Hematopoietic multipotent progenitor cell treated with erythropoietin and hydrocortisone succinate and interleukin-3 and kit ligand, for 8 days (in vitro differentiated cells): ENCODE measurements at regions not wholly inside any gene's neighbourhood (a gene's known extent, or its start where the extent isn't known, plus 50 kb on each side); places are given as distances from the start of the nearest gene placed in this dataset.

Source experiments
- DNase-seq: peaks from one replicate; pipeline ENCODE4 v3.0.0-alpha.2; 2015

DNA sequence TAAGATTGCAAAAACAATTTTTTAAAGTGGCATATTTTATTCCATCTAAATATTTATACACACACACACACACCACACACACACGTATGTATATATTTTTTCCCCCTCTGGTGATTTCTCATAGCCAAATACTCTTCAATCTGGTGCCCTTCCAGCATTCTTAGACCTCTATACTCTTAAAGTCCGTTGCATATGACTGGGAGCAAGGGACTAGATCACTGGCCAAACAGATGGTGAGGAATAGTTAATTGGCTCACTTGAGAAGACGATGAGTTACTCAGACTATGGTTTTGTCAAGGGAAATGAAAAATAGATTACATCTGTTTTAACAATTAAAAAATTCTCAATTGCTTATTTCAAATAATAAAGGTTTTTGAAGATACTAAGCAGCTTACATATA, 512.5 kb upstream of the LRRTM4 start:
- no peak for DNase-seq

DNA sequence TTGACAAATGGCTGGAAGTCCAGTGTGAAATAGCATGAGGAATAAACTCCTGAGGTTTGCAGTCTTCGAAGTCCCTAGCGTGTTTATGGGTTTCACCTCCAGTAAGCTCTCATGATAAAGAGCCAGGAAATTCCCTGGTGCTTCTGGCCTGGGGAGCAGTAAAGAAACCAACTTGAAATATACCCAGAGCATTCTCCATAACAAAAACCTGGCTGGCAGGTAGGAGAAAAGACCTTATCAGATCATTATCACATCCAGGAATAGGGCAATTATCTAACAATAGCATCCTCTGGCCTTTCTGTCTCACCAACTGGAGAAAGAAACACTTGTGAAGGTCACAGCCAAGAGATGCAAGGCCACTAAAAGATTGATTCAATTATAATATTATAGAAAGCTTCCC, 513.6 kb upstream of the LRRTM4 start:
- DNase-seq, result no peak

DNA sequence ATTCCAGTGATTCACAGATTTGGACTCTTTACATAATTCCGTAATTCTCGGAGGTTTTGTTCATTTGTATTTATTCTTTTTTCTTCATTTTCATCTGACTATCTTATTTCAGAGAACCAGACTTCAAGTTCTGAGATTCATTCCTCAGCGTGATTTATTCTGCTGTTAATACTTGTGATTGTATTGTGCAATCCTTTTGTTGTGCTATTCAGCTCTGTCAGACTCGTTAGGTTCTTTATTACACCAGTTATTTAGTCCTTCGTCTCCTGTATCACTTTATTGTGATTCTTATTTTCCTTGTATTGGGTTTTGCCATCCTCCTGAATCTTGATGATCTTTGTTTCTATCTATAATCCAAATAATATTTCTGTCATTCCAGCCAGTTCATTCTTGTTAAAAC, 529.3 kb upstream of the LRRTM4 start:
- no peak for DNase-seq

DNA sequence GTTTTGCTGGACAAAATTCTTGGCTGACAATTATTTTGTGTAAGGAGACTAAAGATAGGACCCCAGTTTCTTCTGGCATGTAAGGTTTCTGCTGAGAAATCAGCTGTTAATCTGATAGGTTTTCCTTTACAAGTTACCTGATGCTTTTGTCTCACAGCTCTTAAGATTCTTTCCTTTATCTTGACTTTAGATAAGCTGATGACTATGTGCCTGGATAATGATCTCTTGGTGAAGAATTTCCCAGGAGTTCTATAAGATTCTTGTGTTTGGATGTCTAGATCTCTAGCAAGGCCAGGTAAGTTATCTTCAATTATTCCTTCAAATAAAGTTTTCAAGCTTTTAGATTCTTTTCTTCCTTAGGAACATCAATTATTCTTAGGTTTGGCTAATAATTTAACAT, 534.8 kb upstream of the LRRTM4 start:
- DNase-seq, result no peak

DNA sequence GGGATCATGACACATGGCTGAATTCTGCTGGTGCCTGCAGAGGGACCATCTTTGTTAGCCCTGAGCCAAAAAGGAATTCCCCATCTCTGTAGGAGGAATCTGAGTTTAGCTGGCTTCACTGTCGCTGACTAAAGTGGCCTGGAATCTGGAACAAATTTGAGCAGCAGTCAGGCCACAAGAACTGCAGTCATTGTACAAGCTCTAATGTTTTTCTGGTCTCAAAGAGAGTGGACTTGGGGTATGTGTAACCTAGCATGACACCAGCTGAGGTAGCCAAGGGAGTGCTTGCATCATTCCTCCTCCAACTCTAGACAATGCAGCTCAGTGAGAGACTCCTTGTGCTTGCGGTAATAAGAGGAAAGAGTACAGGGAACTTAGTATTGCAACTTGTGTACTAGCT, 539.1 kb upstream of the LRRTM4 start:
- no peak for DNase-seq

DNA sequence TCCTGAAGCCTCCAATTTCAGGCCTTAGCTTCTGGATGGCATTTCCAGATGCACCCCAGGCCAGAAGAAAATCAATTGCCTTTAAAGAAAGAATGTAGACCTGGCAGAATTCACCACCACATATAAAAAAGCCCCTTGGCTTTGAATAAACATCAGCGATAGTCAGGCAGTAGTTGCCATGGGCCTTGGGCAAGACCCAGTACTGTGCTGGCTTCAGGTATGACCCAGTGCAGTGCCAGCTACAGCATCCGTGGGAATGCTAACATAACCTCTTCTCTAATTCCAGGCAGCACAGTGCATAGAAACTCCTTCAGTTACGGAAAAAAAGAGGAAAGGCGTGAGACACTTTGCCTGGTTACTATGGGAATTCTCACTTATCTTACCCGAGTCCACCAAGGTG, 539.6 kb upstream of the LRRTM4 start:
- DNase-seq, result no peak

DNA sequence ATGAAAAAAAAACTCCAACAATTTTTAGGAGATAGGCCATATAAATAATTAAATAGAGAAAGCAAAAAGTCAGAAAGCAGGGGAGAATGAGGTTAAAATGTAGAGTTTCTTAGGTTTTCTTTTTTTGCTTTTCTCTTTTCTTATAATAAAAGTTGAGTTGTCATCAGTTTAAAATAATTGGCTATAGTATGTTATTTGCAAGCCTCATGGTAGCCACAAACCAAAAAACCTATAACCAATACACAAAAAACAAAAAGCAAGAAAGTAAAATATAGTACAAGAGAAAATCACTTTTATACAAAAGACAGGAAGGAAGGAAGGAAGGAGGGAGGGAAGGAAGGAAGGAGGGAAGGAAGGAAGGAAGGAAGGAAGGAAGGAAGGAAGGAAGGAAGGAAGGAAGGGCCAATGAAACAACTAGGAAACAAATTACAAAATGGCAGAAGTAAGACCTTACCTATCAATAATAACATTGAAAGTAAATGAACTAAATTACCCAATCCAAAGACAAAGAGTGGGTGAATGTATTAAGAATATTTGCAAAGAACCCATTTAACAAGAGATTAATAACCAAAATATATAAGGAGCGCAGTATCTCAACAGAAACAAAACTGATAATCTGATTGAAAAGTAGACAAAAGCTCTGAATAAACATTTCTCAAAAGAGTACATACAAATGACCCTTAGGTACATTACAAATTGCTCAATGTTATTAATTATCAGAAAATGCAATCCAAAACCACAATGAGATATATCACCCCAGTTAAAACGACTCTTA, 541.3 kb upstream of the LRRTM4 start:
- DNase-seq, result no peak

DNA sequence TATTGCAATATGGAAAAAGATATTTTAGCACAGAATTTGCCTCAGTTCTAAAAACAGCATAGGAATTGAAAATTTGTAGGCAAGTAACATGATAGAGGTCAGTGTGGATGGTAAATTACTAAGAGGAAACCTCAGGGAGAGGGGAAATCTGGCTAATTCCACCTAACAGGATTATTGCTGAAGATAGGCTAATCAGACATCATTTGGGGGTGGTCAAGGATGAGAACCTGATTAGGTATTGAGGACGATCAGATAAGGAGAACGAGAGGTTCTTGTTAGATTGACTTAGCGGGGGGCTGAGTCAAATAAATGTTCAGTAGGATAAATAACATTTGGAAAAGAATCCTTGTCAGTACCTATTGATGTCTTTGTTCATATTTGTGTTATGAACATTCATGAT, 543.2 kb upstream of the LRRTM4 start:
- no peak for DNase-seq

DNA sequence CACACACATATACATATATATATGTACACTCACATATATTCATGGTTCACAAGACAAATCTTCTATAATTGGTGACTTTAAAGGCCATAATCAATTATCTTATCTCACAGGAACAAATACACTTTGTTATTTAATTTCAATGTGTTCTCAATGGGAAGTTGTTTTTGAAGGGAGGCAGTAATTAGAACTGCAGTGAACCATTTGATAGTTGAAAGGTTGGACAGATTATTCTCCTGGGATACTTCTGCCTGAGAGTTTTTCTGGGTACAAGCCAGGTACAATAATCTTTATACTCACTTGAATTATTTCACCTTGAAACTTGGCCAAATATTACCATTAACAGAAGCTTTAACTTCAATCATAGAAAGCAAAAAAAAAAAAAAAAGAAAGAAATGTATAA, 546.6 kb upstream of the LRRTM4 start:
- no peak for DNase-seq

DNA sequence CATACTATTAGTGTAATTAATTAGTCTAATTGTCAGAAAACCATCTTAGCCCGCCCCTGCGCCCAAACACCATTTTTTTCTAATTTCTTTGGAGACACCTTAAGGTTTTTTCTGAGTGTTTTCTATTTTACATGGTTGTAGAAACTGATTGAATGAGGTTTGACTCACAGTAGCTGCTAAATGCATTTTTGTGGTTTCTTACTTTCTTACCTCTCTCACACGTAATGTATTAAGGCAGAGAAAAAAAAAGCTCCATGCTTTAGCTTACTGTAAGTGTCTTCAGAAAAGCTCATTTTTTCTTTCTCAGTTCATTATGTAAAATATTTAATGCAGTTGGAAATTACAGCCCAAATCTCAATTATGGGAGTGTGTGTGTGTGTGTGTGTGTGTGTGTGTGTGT, 548.5 kb upstream of the LRRTM4 start:
- DNase-seq, result no peak

DNA sequence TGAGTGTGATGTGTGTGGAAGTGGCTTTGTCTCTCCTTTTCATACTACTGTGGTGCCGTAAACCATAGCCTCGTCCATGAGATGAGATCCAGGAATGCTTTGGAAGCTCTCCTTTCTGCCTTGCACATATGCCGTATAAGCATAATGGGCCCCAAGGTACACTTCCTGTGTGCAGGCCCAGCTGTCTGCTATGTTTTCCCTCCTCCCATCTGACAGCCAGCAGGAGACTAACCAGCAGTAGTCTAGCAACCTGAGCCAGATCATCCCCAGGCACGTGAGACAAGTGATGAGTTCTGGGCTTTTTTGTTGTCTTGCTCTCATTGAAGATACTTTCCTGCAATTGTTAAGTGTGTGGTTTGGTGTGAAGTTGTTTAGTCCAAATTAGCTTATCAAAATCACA, 555.5 kb upstream of the LRRTM4 start:
- DNase-seq, result no peak

DNA sequence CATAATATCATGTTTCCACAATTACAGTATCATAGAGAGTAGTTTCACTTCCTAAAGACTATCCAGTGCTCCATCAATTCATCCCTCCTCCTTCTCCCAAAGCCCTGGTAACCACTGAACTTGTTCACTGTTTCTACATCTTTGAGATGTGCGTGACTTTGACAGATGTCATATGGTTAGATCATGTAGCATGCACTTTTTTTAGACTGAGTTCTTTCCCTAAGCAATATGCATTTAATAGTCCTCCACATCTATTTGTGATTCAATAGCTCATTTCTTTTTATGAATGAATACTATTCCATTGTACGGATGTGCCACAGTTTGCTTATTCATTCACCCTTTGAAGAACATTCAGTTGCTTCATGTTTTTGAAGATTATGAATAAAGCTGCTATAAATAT, 560.4 kb upstream of the LRRTM4 start:
- no peak for DNase-seq

DNA sequence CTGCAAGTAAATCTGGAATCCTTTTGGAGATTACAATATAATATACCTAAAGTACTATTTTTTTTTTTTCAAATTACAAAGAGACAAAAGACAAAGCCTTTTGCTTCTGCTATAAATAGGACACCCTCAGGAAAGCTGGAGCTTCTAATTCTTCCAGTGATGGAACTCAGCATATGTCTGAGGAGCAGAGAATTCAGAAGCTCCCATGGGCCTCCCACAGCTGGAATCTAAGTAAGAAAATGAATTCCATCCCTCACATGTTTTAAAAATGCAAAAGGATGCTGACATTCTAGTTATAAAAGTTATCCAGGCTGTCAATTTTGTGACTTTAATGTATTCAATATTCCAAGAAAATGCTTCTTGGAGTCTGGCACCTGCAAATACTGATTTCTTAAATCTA, 571.3 kb upstream of the LRRTM4 start:
- no peak for DNase-seq

DNA sequence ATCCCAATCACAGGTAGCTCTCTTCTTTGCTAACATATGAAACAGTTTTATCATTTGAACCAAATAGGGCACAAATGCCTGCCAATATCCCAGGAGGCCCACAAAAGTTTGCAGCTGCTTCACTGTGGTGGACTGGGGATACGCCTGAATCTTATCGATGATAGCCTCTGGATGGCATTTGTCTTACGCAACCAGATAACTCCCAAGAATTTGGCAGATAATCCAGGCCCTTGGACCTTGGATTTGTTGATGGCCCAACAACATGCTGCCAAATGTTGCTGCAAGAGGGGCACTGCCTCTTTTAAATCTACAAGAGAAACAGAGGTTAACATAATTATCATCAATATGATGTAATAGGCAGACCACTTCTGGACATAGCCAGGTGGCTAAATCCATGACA, 587.1 kb upstream of the LRRTM4 start:
- DNase-seq, result no peak

DNA sequence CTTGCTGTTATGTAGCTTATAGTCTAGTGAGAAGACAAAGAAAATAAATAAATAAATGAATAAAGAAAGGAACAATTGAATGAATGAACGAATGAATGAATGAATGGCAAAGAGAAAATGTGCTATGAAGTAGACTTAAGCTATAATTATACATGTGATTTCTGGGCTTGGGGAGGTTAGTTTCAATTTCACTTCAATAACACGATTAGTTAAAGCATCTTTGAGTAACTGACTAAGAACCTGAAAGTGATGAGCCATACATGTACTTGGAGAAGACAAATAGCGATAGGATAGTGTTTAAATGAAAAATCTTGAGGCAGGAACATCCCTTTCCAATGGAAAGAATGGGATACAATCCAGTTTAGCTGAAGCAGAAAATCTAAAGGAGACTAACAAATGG, 593.1 kb upstream of the LRRTM4 start:
- no peak for DNase-seq

DNA sequence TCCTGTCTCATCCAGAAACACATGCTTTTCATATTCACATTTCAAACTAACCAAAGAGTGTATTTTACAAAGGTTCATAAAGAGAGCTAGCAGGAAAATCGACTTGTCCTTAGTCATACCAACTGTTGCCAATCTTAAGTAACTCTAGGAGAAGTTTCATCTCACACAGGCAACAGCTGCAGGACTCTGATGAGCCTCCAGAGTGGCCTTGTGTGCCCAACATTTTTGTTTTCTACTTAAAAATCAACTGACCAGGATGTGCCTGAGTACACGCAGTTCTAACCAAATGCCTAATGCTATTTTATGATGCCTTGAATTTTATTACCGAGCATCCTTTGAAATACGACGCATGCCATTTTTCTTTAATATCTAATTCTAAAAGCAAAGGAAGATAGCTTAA, 595.9 kb upstream of the LRRTM4 start:
- DNase-seq, result no peak

DNA sequence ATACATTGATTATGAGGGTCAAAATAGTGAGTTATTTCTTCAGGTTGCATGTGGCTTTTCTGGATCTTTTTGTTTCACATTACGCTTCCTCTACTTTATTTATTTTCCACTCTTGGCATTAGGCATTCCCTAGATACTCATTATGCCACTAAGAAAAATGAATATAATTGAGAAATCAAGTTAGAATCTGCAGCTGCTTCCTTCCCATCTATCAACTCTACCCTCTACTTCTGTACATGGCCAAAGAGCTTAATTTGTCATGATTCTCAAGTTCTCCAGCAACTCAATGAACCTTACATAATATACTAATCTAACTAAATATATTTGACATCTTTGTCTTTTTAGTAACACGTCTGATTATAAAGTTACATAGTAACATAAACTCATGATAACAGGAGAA, 598.1 kb upstream of the LRRTM4 start:
- no peak for DNase-seq

DNA sequence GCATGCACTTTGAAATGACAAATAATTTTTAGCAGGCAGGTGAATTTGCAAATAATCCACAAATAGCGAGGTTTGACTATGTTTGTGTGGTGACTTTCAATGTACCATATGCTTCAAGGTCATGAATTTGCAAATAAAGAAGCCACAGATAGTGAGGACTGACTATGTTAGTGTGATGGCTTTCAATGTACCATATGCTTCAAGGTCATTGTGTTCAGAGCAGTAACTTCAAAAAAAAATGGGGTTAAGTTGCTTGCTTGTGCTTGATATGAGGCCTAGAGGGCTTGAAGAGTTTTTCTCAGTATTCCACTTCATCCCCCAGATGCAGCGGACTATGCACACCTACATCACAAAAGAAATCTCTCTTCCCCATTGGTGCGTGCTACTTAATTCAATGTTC, 602.9 kb upstream of the LRRTM4 start:
- DNase-seq, result no peak

DNA sequence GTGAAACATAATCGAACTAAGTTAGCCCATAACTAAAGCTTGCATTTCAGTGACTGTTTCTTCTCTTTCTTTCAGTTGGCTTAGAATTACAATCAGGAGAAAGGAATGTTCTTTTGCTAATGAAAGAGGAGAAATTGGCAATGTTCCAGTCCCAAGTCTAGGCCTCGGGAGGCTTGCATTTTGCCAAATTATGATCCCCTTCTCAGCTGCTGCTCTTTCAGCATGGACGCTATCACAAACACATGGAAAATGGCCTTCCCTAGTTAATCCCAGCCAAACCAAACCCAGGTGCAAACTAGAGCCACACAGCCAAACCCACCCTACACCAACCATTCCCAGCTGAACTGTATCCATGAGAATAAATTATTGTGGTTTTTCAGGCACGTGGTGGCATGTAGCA, 605.2 kb upstream of the LRRTM4 start:
- no peak for DNase-seq

DNA sequence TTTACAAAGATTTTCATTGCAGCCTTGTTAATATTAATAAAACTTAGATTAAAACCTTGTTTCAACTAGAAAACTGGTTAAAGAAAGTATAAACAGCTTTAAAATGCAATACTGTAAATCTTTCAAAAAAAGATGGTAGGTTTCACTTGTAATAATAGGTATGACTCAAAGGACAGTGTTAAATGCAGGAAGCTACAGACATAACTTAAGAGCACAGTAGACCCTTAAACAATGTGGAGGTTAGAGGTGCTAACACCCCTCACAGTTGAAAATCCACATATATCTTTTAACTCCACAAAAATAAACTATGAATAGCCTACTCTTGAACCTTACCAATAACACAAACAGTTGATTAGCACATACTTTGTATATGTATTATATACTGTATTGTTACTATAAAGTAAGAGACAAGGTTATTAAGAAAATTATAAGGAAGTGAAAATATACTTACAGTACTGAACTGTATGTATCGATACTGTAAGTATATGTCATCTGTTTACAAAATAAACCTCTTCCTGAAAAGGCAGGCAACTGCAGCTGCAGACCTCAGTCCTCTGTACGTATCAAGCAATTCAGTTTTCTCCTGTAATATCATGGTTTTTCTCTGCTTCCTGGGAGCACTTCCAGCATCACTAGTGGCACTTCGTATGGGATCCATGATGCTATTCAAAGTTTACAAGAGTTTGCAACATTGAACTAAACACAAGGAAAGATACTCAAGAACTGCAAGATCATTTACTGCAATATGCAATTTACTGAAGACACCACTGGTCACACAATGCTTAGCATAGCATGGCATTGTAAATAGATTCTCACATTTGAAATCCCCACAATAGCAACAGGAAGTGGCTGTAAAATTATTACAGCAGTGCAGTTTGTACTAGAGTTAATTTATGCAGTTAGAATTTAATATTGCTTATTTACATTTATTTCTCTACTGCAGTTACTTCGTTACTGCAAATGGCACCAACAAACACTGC, 610.5 kb upstream of the LRRTM4 start:
- no peak for DNase-seq

DNA sequence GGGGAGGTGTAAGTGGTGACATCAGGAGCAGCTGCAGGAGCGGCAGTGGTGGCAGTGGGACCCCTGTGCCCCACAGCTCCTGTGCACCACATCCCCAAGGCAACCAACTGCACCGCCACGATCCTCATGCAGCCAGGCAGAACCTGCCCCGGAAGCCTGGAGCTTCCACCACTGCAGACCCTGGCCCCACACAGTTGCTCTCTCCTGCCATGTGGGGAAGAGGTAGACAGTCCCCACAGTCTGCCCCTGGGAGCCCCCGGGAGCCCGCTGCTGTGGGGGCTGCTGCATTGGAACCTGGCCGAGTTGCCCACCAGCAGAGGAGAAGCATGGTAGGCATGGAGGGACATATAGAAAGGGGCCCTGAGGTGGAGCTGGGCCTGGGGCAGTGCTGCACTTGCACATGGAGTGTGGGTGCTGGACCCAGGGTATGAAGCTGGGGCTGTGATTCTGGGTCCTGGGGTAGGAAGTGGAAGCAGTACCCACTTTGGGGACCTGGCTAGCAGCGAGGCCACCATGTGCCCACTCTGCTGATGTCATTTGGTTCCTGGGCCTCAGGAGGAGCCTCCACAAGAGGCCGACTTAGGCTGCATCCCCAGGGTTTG, 623.3 kb upstream of the LRRTM4 start:
- no peak for DNase-seq

DNA sequence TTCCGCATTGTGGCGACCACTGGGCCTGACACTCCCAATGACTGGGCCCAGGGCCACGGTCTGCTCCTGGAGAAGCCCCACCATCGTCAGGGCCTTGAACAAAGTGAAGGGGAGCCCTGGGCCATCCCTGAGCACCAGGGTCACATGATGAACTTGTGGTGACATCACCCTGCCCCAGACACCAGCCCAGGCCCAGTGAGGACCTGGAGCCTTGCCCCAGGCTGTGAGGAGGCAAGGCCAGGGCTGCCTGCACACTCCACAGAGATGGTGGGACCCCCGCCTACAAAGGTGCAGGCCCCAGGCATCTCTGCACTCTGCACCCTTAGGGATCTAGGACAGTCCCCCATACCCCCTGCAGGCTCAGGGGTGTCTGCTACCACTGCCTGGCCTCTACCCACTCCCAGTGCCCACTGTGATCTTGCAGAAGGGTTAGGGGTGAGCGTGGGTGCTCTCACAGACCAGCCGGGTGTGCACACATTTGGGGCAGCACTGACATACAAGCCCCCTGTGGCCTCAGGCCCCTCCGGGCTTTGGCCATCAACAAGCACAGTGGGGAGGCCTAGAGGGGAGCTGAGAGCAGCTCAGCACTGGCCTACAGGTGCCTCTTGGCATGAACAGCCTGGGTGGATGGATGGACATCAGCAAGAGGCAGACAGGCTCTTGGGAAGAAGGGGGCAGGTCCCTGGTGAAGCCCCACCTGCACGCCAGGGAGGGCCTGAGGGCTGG, 624.0 kb upstream of the LRRTM4 start:
- DNase-seq, result no peak

DNA sequence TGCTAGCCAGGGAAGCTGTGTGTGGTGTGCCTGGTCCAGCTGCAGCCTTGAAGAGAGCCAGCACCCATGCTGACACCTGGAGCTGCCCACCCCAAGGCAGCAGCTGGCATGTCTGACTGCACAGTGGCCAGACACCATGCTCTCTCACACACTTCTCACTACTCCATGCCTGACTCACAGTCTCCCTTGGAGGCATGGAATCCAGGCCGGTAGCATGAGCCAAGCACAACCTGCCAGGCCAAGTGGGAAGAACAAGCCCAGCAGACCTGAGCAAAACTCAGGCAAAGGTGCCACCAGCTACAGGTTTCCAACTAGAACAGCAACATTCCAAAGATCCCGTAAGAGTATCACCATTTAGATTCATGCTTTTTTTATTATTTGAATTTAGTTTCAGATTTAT, 625.3 kb upstream of the LRRTM4 start:
- DNase-seq, result no peak
